Forelimb muscle (tissue), 1 donor: ENCODE measurements at regions not wholly inside any gene's neighbourhood (a gene's known extent, or its start where the extent isn't known, plus 50 kb on each side); places are given as distances from the start of the nearest gene placed in this dataset.

Experiments used
- DNase-seq: peaks from one replicate; pipeline ENCODE4 v3.0.0-alpha.2; 2013; ENCODE audit warnings: low read depth

DNA sequence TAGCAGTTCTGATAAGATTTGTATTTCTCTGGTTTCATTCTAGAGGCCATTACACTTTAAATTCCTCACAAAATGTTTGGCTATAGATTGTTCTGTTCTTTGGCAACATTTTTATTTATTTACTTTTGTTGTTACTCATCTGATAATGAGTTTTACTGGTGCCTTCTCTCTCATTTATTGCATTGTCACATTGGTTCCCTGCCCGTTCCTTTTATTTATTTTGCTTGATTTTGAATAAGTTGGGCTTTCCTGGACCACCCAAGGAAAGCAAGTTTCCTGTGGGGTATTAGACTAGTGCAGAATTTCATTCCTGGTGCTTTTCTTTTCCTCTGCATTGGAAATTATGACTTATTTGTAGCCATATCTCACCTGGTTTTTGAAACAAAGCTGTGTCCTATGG lies 232.0 kb downstream of the SOCS6 start:
- DNase-seq, result no peak

GRCh38 chr18:70513502-70514171 lies 224.8 kb downstream of the SOCS6 start:
- DNase-seq, result no peak

- no peak for DNase-seq
These were observed 219.1 kb downstream of the SOCS6 start for GRCh38 chr18:70507970-70508369.

GRCh38 chr18:70506511-70506910 lies 217.7 kb downstream of the SOCS6 start:
- DNase-seq, result no peak

DNA sequence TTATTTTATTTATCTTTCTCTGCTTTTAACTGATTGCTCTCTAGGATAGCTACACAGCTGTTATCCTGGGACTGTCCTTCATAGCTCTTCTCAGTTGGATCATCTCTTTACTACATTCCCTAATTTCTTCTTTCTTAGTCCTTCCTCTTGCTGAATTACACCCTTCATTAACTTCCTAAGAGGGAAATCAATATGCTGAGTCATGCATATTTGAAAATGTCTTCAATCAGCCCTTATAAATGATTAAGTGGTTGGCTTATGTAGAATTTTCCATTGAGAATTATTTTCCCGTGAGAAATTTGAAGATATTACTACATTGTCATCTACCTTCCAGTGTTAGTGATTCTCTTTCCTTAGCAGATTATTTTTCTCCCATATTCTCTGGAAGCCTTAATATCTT lies 214.2 kb downstream of the SOCS6 start:
- DNase-seq, result no peak

- no peak for DNase-seq
These were observed 212.5 kb downstream of the SOCS6 start for GRCh38 chr18:70501358-70501757.

DNA sequence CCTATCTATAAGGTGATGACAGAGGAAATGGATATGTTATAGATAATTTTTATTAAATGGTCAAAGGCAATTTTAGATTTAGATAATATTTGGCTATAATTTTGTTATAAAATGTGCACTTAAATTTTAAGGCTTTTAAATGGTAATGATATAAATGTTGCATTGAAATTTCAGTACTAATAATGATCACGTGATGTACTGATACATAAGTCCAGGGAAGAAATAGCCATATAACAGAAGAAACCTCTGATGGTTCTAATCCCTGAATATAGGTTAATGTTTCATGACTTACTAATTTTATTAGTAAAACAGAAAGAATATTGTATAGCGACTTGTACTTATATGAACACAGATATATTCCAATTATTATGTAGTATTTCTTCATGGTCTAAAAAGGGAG lies 211.9 kb downstream of the SOCS6 start:
- DNase-seq, result no peak

GRCh38 chr18:70499218-70499691 lies 210.4 kb downstream of the SOCS6 start:
- no peak for DNase-seq

GRCh38 chr18:70496353-70497294 lies 207.8 kb downstream of the SOCS6 start:
- no peak for DNase-seq

DNA sequence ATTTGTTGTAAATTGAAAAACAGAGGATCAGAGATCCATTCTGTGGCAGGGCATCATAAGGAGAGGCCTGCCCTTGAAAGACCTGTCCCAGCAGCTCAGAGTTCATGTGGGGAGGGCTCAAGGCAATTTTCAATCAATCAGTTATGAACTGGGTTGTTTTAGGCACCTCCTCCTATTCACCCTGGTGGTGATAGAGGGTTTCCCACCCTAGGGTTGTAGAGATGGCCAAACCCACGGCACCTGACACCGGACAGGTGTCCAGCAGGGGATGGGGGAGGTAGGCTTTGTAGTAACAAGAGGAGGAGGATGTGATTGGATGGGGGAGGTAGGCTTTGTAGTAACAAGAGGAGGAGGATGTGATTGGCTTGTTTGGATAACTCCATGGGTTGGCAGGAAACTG lies 205.7 kb downstream of the SOCS6 start:
- no peak for DNase-seq

DNA sequence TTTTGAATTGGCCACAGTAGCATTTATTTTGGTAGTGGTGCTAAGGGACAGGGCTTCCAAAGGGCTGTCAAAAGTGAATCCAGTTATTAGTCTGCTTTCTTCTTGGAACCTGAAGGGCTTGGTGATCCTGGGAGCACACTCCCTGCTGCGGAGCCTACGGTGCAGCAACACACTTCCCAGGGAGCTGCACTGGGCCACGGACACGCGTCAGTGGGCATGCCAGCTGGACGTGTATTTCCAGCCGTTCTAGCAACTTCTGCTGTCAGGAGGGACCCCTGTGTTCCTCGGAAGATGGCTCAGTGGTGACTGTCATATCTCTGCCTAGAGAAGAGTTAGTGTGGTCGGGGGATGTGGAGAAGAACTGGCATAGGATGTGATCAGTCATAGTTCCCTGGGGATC lies 204.6 kb downstream of the SOCS6 start:
- no peak for DNase-seq

DNA sequence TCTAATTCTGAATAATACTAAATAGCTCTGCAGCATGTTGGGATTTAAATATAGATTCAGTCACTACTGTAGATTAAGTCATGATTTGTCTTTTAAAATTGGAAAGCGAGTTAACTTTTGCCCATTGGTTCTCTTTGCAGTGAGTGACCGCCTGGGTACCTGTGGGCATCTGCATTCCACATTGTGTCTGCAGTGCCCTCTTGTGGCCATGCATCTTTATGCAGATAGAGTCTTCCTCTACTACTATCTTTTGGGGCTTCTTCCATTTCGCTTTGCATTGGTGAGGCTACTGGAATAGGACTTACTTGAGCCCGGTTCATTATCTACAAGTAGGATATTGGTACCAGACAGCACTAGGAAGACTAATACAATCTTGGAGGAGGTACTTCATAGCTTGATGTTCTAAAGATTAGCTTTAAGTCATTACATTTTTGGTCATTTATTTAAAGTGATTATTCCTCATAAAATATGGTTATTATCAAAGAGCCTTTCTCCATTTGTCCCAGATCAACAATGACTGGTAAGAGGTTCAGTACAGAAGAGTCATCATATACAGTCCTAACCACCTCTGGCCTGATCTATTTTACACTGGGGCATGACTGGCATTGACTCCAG lies 203.0 kb downstream of the SOCS6 start:
- no peak for DNase-seq

- DNase-seq, result peak; percentile 11
These were observed 201.4 kb downstream of the SOCS6 start for GRCh38 chr18:70489986-70490933.

- DNase-seq, result no peak
These were observed 200.7 kb downstream of the SOCS6 start for GRCh38 chr18:70489571-70489970.

DNA sequence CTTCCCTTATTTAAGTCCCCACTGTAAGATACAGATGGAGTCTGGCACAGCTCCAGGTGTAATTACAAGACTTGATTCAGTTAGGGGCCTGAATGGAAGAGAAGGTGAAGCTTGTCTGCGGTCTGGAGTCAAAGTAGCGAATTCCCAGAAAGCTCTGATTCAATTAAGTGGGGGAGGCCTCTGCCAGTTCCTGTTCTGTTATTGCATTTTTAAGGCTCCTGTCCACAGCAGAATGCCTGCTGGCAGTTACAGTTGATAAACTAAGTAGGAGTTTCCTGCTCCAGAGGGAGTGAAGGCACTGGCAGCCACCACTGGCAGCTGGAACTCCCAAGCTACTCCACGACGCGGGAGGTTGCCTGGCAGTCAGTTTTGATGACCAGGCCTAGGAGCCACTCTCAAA lies 181.1 kb downstream of the SOCS6 start:
- no peak for DNase-seq

GRCh38 chr18:70468861-70469547 lies 180.2 kb downstream of the SOCS6 start:
- DNase-seq, result no peak

DNA sequence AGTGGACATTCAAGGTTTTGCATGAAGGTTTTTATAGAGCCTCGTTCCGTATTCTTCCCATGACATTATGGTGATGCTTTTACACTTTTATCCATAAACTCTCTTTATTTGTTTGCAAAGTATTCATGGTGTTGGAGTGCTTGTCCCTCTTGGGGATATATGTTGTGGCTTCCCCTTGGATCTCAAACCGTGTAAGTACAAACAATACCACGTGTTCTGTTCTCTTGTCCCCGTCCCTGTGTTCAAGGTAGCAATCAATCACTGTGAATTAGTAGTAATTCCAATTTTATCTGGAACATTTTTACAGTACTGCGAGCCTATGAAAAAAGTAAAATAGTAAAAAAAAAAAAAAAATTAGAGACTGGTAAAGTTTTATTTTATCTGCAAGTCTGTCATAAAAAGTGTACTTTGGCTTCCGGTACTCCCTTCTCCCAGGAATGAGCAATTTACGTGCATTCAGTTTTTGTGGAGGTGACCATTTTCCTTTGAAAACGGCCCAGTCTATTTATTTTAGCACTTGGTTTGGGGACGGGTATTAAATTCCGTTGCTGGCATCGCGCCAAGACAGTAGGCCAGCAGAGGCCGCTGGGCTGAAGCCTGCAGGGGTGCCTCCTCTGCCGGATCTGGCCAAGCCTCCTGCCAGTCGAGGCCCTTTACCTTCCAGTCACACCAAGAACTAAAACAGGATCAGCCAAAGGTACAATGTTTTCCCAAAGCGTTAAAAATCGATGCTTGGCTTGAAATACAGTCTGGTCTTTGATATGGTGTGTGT lies 175.7 kb downstream of the SOCS6 start:
- DNase-seq, result no peak

DNA sequence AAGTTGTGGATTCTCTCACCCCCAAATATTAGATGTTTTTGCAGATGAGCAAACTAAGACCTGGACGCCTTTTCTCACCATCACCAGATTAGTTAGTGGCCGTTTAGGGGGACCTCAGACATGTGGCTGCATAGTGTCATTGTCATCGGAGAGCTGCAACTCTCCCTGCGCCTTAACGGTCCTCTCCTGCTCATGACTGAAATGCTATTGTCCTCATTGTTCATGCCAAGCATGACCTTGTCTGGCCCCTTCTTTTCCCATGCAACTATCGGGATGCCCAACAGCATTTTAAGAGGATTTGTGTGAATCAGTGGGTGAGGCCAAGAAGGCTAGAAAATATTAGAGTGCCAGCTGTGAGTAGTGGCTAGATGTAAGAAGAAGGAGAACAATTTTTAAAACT lies 174.2 kb downstream of the SOCS6 start:
- no peak for DNase-seq

GRCh38 chr18:70462078-70462439 lies 173.2 kb downstream of the SOCS6 start:
- no peak for DNase-seq
